Loucy (cell line): ENCODE measurements at regions not wholly inside any gene's neighbourhood (a gene's known extent, or its start where the extent isn't known, plus 50 kb on each side); places are given as distances from the start of the nearest gene placed in this dataset.

ENCODE experiments used
- H2AFZ ChIP-seq: fragments of 200-600 bp; sonication (generic); 2 replicates; pipeline ENCODE4 v1.6.0; 2016; ENCODE audit warnings: antibody characterized with exemption, mild to moderate bottlenecking, low read length, moderate library complexity
- H3F3A ChIP-seq: fragments of 200-600 bp; 2 replicates; pipeline ENCODE4 v1.6.0; 2016; ENCODE audit warnings: antibody characterized with exemption, low read depth, mild to moderate bottlenecking
- H3K27me3 ChIP-seq: fragments of 200-600 bp; sonication (generic); 2 replicates; pipeline ENCODE4 v1.6.1; 2014; ENCODE audit warnings: low read length, mild to moderate bottlenecking; ENCODE audit not compliant: insufficient read depth, poor library complexity, severe bottlenecking
- H3K36me3 ChIP-seq: fragments of 200-600 bp; sonication (generic); 2 replicates; pipeline ENCODE4 v1.6.1; 2016; ENCODE audit warnings: low read length; ENCODE audit not compliant: insufficient read depth
- H3K4me1 ChIP-seq: fragments of 200-600 bp; sonication (generic); 2 replicates; pipeline ENCODE4 v1.5.1; 2014; ENCODE audit warnings: low read length, mild to moderate bottlenecking; ENCODE audit not compliant: insufficient read depth, poor library complexity, severe bottlenecking
- H3K4me2 ChIP-seq: fragments of 200-600 bp; sonication (generic); 2 replicates; pipeline ENCODE4 v1.6.0; 2014; ENCODE audit warnings: antibody characterized with exemption, low read length, low read depth, mild to moderate bottlenecking; ENCODE audit not compliant: poor library complexity, severe bottlenecking
- H3K4me3 ChIP-seq: fragments of 200-600 bp; sonication (generic); 2 replicates; pipeline ENCODE4 v1.5.1; 2014; ENCODE audit warnings: low read length, mild to moderate bottlenecking, mixed read lengths; ENCODE audit not compliant: poor library complexity, severe bottlenecking
- H3K79me2 ChIP-seq: fragments of 200-600 bp; sonication (generic); 2 replicates; pipeline ENCODE4 v1.6.1; 2014; ENCODE audit warnings: low read length; ENCODE audit not compliant: insufficient read depth
- H3K9ac ChIP-seq: fragments of 200-600 bp; sonication (generic); 2 replicates; pipeline ENCODE4 v1.6.0; 2014; ENCODE audit warnings: mild to moderate bottlenecking, low read depth, low read length, moderate library complexity; ENCODE audit not compliant: poor library complexity, severe bottlenecking
- H3K9me2 ChIP-seq: fragments of 200-600 bp; sonication (generic); replicated peaks from 2 replicates; pipeline ENCODE4 v1.6.1; 2016; ENCODE audit warnings: low read depth, low read length, mixed read lengths
- H3K9me3 ChIP-seq: fragments of 200-600 bp; sonication (generic); 2 replicates; pipeline ENCODE4 v1.6.1; 2014; ENCODE audit warnings: mild to moderate bottlenecking, antibody characterized with exemption, low read length, low read depth; ENCODE audit not compliant: insufficient read depth
- H4K20me1 ChIP-seq: fragments of 200-600 bp; sonication (generic); 2 replicates; pipeline ENCODE4 v1.6.0; 2014; ENCODE audit warnings: antibody characterized with exemption, low read length, mild to moderate bottlenecking; ENCODE audit not compliant: insufficient read depth, poor library complexity, severe bottlenecking
- CTCF ChIP-seq: fragments of 200-600 bp; sonication (generic); conservative IDR thresholded peaks from 2 replicates; pipeline ENCODE4 v1.5.1; 2014; ENCODE audit warnings: mild to moderate bottlenecking, antibody characterized with exemption, low read length
- EZH2phosphoT487 ChIP-seq: fragments of 200-600 bp; IDR thresholded peaks from 2 replicates; pipeline ENCODE4 v1.6.1; 2018; ENCODE audit warnings: antibody characterized with exemption, mild to moderate bottlenecking, moderate library complexity, borderline replicate concordance

DNA sequence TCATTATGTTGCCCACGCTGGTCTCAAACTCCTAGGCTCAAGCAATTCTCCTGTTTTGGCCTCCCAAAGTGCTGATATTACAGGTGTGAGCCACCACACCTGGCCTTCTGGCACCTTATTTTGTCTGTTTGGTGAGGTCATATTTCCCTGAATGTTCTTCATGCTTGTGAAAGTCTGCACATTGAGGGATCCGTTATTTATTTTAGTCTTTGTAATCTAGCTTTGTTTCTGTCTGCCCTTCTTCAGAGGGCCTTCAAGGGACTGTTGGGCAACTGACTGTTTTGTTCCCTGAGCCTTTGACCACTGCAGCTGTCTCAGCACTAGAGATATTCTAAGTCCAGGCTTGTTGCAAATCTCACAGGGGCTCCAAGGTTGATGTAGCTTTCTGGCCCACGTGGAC, 110.5 kb upstream of the RFC3 start:
- Histone ChIP-seq H3K9me3 (no peaks in the 10 kb centered on the region), H3K79me2 (no peaks in the 10 kb centered on the region), H3K9ac (no peak overlapping the region), H3K36me3 (no peaks in the 10 kb centered on the region), H4K20me1 (no peaks in the 10 kb centered on the region), H3F3A (no peaks in the 10 kb centered on the region), H3K9me2 (no peaks in the 10 kb centered on the region), H3K4me3 (no peak overlapping the region), H3K27me3 (no peaks in the 10 kb centered on the region), H3K4me1 (no peaks in the 10 kb centered on the region), H2AFZ (no peak overlapping the region), H3K4me2 (no peak overlapping the region)
- TF ChIP-seq EZH2phosphoT487 (no peak), CTCF (no peak)

DNA sequence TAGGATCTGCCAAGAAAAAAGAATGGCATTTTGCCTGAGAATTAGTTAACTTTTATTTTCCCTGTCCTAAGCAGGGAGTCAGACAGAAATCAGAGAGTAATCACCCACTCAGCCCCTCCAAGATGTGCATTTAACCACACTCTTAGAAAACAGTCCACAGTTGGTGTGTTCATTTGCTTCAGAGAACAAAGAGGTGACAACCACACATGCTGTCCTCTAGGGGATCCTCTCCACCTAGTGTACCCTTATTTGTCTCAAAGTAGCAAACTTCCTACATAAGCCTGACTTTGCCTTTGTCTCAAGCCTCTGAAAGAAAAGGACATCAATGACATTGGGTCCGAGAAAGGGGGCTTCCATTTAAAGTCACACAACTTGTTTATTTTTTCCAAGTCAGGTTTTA, 107.0 kb upstream of the RFC3 start:
- Histone ChIP-seq H3K4me2 (no peak overlapping the region), H3K36me3 (no peaks in the 10 kb centered on the region), H2AFZ (no peak overlapping the region), H3K9me2 (no peaks in the 10 kb centered on the region), H3K9me3 (no peaks in the 10 kb centered on the region), H3K79me2 (no peaks in the 10 kb centered on the region), H3K9ac (no peak overlapping the region), H4K20me1 (no peaks in the 10 kb centered on the region), H3K27me3 (no peaks in the 10 kb centered on the region), H3K4me3 (no peak overlapping the region), H3F3A (no peaks in the 10 kb centered on the region), H3K4me1 (no peaks in the 10 kb centered on the region)
- TF ChIP-seq EZH2phosphoT487 (no peak), CTCF (no peak)

- no peaks in the 10 kb centered on the region for H3K9me3 ChIP-seq
- no peak overlapping the region for H2AFZ ChIP-seq
- H3K4me3 ChIP-seq, result no peak overlapping the region
Measured at GRCh38 chr13:33711436-33711835, 106.5 kb upstream of the RFC3 start.

More at GRCh38 chr13:33711436-33711835, 106.5 kb upstream of the RFC3 start:
- Histone ChIP-seq H4K20me1 (no peaks in the 10 kb centered on the region), H3F3A (no peaks in the 10 kb centered on the region), H3K27me3 (no peaks in the 10 kb centered on the region), H3K4me1 (no peaks in the 10 kb centered on the region), H3K79me2 (no peaks in the 10 kb centered on the region), H3K36me3 (no peaks in the 10 kb centered on the region), H3K9me2 (no peaks in the 10 kb centered on the region), H3K9ac (no peak overlapping the region), H3K4me2 (no peak overlapping the region)
- TF ChIP-seq CTCF, result no peak
- TF ChIP-seq EZH2phosphoT487, result no peak
